AG20443 (cell line): ENCODE measurements at regions not wholly inside any gene's neighbourhood (a gene's known extent, or its start where the extent isn't known, plus 50 kb on each side); places are given as distances from the start of the nearest gene placed in this dataset.
"Not testable (repeated sequence)": the region's sequence is repeated elsewhere in the genome, so short reads cannot be mapped to it uniquely, and the experiment has no call there.

ENCODE experiments used
- DNase-seq: peaks from one replicate; pipeline ENCODE4 v3.0.0; 2012; ENCODE audit warnings: low spot score, mixed read lengths

GRCh38 chr2:129377078-129377469 is 602.4 kb upstream of the RAB6C start:
- no peak for DNase-seq

- no peak for DNase-seq
These were observed 601.3 kb upstream of the RAB6C start for GRCh38 chr2:129378186-129378585.

- DNase-seq = no peak
These were observed 600.1 kb upstream of the RAB6C start for GRCh38 chr2:129379411-129379810.

- DNase-seq = no peak
These were observed 597.7 kb upstream of the RAB6C start for GRCh38 chr2:129381789-129382188.

- DNase-seq = no peak
These were observed 590.6 kb upstream of the RAB6C start for GRCh38 chr2:129388870-129389269.

DNA sequence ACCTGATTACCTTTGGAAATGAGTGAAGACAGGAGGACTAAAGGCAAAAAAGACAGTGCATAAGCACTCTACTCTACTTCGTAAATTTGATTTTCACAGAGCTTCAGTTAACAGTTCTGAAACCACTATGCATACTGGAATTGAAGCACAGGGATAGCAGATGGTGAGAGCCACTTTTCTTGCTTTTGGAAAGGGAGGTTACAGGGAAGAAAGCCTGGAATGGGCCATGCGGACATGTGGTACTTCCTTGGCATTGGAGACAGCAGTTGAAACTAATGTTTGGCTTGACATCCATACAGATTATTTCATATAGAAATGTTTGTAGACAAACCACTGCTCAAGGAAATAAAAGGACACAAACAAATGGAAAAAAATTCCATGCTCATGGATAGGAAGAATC is 585.6 kb upstream of the RAB6C start:
- DNase-seq = no peak

- DNase-seq = no peak
These were observed 582.4 kb upstream of the RAB6C start for GRCh38 chr2:129396980-129397599.

GRCh38 chr2:129400826-129401225 is 578.6 kb upstream of the RAB6C start:
- no peak for DNase-seq

DNA sequence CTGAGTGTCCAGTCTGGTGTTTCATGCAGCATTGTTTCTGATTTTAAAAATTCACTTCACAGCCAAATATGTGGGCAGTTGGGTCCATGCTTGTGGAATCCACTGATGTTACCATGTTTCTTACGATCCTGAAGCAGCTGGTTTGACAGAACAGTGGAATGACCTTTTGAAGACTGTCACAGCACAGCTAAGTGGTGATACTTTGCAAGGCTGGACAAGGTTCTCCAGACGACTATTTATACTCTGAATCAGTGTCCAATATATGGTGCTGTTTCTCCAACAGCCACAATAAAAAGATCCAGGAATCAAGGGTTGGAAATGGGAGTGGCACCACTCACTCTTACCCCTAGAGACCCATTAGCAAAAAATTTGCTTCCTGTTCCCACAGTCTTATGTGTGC is 577.4 kb upstream of the RAB6C start:
- DNase-seq = no peak

- DNase-seq = no peak
These were observed 575.3 kb upstream of the RAB6C start for GRCh38 chr2:129404000-129404685.

DNA sequence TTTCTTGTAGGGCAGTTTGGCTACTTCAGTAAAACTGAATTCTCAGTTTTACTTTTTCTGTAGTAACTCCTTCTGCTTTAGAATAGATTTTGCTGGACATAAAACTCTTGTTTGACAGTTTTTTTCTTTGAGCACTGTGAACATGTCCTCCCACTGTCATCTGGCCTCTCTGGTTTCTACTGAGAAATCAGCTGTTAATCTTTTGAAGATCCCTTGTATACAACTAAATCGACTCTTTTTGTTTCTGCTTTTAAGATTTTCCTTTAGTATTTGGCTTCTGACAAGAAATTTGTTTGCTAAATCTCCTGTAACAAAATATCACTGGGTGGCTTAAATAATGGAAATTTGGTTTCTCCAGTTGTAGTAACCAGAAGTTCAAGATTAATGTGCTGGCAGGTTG is 570.9 kb upstream of the RAB6C start:
- no peak for DNase-seq

GRCh38 chr2:129417041-129417440 is 562.4 kb upstream of the RAB6C start:
- not testable (repeated sequence) for DNase-seq

DNA sequence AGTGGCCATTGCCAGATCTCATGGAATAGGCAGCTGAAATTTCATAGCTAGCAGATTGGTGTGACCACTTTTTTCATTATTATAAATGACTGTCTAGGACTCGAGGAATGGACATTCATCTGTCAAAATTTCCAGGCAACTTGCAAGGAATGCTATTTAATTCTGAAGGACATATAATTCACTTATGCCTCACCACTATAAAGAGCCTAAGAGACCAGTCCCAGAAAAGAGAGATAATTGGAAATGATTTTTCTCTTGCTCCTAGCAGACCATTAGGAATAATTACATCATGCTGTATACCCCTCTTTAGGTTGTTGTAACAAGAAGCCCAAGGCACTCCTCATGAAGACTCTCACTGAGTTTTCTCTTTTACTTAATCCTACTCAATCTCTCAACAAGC is 557.4 kb upstream of the RAB6C start:
- DNase-seq = no peak

DNA sequence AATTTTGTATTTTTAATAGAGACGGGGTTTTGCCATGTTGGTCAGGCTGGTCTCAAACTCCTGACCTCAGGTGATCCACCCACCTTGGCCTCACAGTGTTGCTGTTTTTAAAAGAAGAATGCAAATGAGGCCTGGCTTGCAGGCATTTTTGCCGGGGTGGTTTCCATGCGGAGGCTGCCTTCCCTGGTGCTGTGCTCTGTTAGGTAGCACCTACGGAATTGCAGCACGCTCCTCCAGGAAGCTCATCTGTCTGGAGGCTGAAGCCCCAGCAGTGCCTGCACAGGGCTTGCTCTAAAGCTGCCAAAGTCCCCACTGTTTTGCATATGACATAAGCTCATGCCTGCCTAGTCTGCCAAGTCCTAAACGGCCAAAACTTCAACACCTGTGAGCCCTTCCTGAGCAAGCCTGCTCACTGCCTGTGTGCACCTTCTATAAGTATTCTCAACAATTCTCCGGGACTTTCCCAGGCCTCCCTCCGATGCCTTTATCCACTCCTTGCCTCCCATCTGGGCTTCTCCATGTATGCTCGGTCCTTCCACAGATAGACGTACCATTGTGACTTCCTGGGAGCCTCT is 551.3 kb upstream of the RAB6C start:
- DNase-seq = no peak

GRCh38 chr2:129430911-129431310 is 548.6 kb upstream of the RAB6C start:
- DNase-seq = no peak

DNA sequence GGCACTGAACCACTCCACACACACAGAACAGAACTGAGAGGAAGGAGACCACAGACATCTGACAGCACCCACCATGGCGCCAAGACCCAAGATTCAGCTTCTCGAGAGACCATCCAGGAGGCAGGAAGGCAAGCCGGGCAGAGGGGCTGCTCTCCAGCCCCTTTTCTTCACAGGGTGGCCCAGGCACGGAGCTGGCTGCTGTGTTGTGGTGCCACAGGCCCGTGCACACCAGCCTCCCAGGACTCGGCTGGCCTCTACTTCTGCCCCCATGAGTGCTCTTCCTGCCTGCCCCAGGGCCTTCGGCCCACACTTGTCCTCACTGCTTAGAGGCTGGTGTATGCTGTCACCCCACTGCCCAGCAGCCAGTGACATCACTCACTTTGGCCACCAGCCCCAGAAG is 547.6 kb upstream of the RAB6C start:
- DNase-seq = no peak

- DNase-seq = no peak
These were observed 542.7 kb upstream of the RAB6C start for GRCh38 chr2:129436809-129437208.

- DNase-seq = no peak
These were observed 541.7 kb upstream of the RAB6C start for GRCh38 chr2:129437725-129438124.

DNA sequence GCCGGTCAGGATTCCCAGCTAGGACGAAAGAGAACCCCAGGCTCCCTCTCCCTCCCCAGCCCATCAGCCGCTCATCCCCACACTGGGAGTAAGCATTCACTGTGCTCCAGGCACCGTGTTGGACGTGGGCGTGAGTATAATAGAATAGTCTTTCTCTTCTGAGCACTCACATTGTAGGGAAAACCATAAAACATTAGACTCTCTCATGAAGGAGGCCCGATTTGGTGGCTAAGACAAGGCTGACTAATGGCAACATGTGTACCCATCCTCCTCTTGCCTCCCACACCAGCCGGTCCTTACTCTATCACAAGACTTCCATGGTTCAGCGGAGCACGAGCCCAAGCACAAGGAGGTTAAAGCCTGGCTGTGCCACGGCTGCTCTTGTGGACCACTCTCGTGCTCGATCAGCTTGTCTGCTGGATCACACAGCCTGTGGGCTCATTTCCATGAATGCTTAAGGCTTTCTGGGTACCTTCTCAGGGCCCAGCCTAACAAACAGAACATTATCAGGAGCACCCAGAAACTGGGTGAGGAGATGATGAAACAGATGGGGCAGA is 540.9 kb upstream of the RAB6C start:
- no peak for DNase-seq

DNA sequence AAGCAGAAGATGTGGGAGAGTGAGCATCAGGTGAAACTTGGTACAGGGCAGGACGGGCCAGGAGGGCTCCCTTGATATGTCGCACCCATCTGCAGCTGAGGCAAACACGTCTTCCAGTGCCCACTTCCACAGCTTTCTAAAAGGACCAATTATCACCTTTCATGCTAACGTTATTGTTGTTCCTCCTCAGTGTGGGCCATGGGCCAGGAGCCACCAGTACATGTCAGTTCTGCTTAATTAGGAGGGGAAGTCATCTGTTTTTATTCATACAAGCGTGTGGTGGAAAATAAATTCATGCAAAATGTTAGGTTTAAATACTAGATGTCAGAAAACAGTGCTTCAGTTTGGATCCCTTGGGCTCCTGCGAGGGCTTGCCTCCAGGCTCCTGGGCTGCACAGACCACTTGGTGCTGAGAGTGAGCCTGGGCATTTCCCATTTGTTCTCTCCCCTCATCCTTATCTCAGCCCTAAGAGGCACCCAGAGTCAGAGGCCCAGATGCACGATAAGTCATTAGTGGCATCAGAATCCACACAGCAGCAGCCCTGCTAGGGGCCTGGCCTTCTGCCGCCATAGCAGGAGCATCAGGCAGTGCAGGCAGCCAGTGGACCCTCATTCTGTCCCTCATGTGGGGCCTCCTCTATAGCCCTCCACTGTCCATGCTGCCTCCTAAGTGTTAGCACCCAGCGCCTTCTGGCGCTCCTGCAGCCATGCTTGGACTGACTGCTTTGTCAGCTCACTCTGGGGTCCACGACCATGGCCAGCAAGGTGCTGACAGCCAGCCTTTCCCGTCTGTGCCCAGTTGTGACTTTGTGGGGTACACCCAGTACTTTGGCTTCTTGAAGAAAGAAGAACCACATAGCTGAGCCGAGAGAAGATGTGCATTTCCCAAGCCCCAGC is 539.8 kb upstream of the RAB6C start:
- DNase-seq = no peak

- no peak for DNase-seq
These were observed 537.9 kb upstream of the RAB6C start for GRCh38 chr2:129441610-129442009.

DNA sequence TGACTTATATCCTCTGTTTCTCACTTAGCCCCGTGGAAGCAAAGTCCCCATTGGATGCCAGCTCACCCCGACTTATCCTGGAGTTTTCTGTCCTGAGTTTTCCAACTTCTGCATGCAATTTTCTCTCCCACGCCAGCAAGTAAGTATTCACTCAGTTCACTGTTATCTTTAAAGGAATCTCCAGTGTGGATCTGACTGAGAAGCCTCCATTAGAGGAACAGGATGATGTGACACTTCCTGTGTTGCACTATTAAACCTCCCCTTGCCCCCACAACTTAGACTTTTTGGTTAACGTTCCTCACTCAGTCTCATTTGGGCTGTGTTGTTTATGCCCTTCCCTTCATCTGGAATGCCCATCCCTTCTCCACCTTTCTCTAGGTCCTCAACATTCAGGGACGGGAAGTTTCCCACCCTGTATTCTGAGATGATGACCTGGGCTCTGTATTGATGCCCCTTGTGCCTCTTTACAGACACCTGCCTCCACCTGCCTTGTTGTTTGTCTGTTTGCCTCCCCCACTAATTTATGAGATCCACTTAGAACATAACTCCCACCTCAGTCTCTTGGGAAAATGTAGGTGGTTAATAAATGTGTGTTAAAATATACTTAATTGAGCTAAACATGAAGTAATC is 536.1 kb upstream of the RAB6C start:
- no peak for DNase-seq
